Fibroblast of skin of right biceps (primary cell): ENCODE measurements at regions not wholly inside any gene's neighbourhood (a gene's known extent, or its start where the extent isn't known, plus 50 kb on each side); places are given as distances from the start of the nearest gene placed in this dataset.
A peak's percentile ranks its signal among the peaks of the same experiment; 100 is the strongest.
"Not testable (repeated sequence)": the region's sequence is repeated elsewhere in the genome, so short reads cannot be mapped to it uniquely, and the experiment has no call there.

Experiments
- DNase-seq: peaks from one replicate; pipeline ENCODE4 v3.0.0-alpha.2; 2013

DNA sequence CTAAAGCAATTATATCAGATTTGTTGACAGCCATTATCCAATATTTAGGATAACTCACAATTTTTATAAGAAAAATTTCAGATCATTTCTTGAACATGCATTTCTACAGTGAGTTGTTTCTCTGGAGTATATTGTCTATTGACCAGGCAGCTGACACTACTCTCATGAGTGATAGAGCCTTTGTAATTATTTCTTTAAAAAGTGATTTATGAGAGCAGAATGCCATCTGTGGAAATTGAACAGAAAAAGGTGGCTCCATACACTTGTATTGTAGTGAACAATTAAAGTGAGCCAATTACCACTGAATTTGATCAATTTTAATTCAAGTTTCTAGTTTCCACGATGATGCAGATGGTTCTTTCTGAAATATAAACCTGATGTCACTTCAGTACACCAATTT is 855.4 kb downstream of the TAF11L14 start:
- DNase-seq = no peak

DNA sequence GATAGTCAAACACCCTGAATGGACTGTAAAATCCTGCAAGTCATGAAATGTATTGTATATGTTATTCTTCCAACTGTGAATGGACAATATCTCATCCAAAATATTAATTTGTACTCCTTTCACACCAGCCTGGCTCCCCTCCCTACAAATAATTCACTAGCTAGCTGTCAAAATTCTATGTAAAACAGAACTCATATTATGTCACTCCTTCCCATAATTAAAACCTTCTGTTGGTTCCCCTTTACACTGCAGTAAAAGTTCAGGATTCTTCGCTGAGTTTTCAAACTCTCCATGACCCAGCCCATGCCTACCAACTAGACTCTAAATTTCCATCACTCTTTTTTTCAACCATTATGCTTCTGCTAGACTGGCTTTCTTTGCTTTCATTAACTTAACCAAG is 857.1 kb downstream of the TAF11L14 start:
- no peak for DNase-seq

DNA sequence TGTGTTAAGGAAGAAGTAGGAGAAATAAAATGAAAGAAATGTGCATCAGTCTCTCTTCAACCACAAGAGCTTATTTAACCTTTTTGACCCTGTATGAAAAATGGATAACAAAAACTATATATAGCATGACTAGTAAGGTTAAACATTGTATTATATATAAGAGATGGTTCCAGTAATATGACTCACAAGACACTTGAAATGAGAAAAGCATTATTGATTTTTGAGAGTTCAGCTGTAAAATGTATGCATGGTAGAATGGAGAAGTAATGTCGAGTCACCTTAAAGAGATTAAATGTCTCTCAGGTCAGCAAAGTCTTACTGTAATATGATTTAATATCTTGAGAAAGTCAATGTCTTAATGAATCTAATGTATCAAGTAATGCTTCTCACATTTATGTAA is 860.9 kb downstream of the TAF11L14 start:
- no peak for DNase-seq

DNA sequence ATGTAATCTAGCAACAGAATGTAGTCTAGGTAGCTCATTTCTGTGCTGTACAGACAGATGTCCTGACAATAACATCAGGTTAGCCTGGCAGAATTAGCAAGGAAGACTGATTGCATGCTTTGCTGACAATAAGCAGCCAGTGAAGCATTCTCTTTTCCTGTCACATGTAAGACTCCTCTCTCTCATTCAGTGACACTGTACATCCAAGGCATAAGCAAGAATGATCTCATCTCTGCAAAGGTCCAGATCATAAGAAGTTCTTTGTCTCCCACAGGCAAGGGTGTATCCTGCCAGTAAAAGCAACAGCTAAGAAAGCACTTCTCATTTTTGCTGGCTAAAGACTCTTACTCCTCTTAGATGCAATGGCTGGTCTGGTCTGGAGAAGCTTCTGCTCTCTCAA is 861.8 kb downstream of the TAF11L14 start:
- no peak for DNase-seq

DNA sequence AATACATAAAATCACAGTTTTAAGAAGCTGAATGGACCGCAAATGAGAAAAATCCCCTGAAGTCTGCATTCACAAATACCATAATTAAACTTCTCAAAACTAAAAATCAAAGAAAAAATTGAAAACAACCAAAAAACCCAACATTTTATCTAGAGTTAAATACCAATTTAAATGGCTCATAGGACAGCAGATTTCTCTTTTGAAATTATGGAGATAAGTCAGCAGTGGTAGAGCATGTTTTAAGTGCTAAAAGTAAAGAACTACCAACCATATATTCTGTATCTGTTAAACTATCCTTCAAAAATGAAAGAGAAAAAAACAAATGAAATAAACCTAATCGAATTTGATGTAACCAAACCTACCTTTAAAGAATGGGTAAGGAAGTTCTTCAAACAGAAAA is 862.8 kb downstream of the TAF11L14 start:
- DNase-seq = no peak

DNA sequence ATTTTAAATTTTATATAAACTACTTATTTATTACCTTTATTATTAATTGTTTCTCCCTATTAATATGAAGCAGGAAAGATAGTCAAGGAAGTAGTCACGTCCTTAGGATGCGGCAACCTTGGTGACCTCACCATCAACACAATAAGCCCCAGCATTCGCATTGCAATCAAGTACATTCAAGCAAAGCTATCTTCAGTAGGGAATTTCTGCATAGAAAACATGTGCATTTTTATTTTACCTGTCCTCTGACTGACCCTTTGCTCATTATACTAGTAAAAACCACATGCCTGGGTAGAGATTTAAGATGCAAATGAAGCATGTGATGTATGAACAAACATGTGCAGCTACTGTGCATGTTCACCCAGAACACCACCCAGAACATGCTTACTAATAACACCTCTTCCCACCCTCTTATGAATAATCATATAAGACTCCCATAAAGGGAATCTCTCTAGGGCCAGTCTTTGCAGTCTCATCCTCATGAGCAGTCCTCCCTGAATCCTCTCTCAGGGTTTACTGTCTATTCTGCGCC is 869.6 kb downstream of the TAF11L14 start:
- DNase-seq = no peak

DNA sequence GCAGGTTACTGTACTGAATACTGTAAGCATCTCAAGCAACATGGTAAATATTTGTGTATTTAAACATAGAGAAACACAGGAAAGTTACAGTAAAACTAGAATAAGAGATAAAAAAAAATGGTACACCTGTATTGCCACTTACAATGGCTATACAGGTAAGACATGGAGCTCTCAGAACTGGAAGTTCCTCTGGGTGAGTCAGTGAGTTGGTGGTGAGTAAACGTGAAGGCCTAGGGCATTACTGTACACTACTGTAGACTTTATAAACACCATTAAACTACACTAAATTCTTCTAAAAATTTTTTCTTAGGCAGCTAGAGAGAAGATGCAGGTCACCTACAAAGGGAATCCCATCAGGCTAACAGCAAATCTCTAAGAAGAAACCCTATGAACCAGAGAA is 872.9 kb downstream of the TAF11L14 start:
- no peak for DNase-seq

DNA sequence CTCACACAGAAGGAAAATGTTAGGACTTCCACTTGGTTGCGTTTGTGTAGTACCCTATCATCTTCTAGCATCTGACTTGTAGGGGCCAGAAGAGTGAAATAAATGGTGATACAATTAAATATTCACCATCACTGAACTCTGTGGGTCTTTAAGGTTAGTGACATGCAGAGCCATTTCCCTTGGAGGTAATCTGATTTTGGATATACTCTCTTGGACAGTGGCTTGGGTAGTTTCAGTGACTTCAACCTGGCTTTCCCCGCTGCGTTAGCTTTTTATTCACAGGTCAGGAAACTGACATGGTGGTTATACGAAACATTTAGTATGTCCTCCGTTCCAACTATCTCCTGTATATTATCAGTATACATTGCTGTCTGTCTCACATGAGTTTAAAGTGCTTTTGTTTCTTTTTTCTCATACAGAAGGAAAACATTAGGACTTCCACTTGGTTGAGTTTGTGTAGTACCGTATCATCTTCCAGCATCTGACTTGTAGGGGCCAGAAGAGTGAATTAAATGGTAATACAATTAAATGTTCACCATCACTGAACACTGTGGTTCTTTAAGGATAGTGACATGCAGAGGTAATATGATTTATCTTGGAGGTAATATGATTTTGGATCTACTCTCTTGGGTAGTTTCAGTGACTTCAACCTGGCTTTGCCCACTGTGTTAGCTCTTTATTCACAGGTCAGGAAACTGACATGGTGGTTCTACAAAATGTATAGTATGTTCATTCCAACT is 883.6 kb downstream of the TAF11L14 start:
- DNase-seq = no peak

DNA sequence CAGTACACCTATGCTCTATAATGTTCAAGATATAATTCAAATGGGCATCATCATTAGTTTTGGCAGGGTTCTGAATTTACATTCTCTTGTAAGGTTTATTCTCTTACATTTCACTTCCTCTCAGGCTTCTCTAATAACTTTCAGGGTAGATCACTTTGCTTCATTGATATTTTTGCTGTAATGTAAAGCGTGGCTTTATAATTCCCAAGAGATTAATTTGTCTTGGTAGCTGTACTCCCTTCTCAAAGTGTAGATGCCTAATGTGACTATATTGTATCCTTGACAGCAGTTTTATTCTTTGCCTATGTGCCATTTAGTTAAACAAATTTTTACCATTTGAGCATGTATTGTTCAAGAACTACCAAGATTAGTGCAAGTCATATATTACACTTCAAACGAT is 889.1 kb downstream of the TAF11L14 start:
- no peak for DNase-seq

DNA sequence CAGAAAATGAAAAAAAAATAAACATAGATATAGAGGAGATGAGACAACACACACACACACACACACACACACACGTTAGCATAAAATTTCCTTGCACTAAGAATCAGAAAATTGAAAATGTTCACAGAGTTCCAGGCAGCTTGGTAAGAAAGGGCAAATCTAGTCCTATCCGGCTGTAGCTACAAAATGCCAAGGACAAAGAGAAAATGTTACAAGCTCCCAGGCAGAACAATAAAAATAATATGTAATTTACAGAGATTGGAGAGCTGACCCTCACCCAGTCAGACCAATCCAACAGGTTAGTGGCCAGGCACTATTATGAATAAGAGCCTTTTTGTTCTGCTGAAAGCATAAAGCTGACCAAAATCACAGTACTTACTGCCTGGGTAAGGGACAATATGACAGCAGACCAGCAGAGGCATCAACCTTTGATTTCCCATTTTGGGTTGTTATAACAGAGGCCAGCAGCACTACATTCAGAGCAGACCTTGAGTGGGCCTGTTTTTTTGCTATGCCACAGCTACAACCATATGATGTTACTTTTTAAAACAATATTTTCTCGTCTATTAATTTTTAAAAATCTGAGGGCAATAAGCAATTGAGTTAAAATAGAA is 892.6 kb downstream of the TAF11L14 start:
- no peak for DNase-seq

DNA sequence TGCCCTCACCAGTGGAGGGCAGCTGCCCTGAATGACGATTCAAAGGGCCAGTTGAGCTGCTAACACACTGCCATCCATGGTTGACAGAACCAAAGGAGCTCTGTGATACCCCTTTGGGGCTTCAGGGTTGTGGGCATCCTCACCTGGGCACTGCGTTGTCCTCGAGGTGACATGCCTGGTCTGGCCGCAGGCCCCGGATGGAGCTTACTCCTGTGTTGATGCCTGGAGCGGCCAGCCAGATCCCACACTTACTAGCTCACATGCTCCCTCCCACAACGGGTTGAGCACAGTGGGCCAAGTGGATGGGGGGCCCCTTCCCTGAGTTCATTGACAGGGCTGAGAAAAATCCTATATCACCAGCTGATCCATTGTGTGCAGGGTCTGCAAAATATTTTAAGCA is 898.9 kb downstream of the TAF11L14 start:
- no peak for DNase-seq

DNA sequence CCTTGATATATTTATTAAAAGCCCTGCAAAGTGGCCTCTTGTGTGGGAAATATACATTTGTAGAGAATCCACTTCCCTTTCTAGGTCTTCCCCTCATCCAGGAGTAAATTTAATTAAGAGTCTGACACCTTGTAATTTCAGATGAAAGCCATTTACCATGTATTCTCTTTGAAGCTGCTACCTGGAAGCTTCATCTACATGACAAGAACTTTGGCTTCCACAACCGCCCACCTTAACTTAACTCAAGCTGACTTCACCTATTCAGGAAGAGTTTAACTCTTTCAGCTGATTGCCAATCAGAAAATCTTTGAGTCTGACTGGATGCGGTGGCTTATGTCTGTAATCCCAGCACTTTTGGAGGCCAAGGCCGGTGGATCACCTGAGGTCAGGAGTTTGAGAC is 899.9 kb downstream of the TAF11L14 start:
- no peak for DNase-seq

DNA sequence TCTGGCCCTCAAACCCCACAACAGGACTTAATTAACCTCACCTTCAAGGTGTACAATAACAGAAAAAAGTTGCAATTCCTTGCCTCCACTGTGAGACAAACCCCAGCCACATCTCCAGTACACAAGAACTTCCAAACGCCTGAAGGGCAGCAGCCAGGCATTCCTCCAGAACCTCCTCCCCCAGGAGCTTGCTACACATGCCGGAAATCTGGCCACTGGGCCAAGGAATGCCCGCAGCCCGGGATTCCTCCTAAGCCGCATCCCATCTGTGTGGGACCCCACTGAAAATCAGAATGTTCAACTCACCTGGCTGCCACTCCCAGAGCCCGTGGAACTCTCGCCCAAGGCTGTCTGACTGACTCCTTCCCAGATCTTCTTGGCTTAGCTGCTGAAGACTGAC is 901.5 kb downstream of the TAF11L14 start:
- not testable (repeated sequence) for DNase-seq

DNA sequence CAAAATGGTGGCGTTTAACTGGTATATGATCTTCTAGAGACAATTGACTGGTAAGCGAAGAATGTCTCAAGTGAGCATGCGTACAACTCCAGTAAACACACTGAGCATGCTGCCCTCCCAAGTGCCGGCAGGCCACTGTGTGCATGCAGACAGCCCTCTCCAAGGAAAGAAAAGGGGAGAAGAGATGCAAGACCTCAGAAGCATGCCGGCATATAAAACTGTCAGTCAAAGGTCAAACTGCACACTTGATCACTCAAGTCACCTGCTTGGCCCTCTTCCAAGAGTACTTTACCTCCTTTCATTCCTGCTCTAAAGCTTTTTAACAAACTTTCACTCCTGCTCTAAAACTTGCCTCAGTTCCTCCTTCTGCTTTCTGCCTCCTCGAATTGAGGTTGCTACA is 910.2 kb downstream of the TAF11L14 start:
- no peak for DNase-seq

DNA sequence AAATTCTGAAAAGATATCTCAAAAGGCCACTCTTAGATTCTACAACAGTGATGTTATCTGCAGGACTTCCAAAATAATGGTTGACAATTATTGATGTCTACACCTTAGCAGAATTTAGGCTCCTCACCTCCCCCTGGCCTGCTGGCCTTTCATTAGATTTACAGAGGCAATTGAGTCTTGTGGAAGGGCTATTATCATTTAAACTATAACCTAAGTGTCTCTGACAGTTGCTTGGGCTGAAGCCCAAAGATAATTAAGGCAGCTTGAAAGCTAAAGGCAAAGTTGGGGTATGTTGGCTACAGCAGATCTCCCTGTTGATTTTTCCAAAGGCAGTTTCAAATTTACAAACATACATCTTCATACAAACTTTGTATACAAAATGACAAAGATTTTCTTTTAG is 912.3 kb downstream of the TAF11L14 start:
- no peak for DNase-seq

DNA sequence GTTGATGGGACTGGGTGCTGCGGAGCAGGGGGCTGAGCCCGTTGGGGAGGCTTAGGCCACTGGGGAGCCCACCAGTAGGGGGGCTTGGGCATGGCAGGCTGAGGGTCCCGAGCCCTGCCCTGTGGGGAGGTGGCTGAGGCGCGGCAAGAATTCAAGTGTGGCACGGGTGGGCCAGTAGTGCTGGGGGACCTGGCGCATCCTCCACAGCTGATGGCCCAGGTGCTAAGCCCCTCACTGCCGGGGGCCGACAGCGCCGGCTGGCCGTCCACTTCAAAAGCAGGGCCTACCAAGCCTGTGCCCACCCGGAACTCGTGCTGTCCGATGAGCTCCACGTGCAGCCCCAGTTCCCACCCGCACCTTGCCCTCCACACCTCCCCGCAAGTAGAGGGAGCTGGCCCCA is 917.5 kb downstream of the TAF11L14 start:
- DNase-seq = no peak

DNA sequence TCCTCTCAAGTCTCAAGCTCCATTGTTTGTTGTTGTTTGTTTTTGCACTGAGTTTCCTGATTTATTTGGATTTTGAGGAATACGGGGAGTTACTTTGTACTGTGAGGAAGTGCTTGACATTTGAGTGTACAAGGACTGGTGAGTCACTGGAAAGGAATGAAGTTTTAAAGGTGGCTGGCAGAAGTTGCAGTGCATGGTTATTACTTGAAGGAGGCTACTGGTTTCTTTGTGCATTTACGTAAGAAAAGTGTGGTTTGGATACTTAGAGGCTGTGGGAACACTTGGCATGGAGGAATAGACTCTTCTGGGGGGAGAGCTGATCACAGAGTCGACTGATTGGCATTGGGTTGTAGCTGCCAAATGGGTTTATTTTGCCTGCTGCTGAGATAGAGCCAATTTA is 919.0 kb downstream of the TAF11L14 start:
- DNase-seq = peak; percentile 54

DNA sequence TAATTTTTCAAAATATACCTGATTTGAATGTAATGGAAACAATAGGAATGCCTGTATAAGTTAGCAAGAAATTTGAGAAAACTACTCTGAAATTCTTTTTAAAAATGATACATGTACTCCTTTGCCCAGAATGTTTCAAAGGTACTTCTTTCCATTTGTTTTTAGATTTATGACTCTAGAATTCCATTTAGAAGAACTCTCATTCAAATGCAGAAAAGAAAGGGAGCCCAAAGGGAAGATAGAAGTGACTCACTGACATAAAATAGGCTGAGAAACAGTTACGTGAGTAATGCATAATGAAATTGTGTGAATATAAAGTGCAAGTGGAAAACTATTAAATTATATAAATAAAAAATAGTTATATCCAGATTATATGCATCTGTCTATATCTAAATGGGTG is 926.3 kb downstream of the TAF11L14 start:
- no peak for DNase-seq

DNA sequence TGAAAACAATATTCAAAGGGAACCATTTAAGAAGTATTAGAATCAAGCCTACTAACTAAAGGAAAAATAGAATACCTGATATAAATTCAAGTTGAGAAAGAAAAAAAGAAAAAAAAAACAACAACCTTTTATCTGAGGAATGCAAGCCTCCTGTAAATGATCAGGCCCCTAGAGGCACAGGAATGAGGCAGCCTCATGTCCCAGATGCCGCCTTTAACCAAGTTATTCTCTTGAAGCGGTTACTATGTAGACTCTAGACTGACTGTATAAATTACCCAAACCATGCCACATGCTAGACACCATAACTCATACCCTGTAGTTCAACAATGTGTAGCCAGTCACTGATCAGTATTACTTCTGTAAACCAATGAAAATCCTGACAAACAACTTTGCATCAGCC is 929.6 kb downstream of the TAF11L14 start:
- no peak for DNase-seq

DNA sequence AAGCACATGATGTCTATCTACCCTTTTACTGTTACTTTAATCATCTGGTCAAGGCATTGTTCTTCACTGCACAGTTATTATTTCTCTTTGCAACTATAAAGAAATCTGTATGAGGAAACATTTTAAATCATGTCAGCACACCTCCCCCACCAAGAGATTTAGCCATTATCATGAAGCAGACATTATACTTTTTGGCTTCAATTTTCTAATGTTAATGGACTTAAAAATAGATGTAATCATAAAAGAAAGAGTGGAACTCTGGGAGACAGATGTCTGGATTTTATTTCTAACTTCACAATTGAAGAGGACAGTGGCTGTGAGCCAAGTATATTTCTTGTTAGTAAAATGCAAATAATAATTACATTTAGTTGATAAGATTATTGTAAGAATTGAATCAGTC is 932.4 kb downstream of the TAF11L14 start:
- no peak for DNase-seq

DNA sequence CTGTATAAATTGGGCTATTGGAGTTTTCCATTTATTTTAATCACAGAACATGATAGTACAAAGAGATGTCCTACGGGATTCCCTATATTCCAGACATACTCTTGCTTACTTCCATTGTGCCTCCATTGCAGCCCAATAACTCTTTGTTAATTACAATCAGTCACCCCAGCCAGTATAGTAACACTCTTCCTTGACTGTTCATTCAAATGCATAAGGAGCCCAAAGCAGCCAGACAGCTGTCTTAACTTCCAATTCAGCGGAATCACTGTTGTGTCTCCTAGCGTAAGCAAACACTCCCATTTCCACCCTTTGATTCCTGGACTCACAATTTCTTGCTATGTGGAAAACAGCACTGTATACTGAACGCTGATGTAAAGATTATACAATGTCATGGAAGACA is 942.3 kb downstream of the TAF11L14 start:
- no peak for DNase-seq

DNA sequence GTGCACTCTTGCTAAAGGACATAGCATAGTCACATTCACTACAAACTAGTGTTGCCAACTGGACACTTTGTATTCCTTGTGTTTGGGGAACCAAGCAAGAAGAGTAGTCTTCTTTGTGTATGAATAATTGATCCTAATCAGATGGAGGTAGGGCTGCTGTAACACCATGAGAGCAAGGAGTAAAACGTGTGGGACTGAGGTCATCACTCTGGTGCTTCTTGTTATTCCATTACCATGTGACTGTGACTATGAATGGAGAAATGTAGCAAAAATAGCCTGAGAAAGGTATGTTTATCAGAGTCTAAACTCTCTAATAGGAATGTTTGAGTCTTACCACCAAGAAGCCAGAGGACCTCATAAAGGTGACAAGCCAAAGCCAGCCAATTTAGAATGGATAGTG is 966.9 kb downstream of the TAF11L14 start:
- DNase-seq = no peak

DNA sequence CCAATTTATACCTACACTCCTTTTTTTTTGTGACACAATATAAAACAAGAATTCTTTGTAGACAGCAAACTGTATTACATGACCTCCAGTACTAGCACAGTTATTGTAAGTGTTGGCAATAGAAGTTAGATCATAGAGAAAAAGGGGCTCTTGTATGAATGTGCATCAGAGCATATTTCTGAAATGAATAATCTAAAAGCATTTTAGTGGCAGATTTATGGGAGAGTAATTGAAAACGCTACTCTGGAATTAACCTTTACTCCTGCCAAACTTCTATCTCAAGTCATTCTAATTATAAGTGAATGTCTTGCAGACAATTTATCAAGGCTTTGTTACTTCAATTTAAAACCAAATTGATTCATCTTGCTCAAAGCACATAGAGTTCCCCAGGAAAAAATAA is 968.1 kb downstream of the TAF11L14 start:
- no peak for DNase-seq

DNA sequence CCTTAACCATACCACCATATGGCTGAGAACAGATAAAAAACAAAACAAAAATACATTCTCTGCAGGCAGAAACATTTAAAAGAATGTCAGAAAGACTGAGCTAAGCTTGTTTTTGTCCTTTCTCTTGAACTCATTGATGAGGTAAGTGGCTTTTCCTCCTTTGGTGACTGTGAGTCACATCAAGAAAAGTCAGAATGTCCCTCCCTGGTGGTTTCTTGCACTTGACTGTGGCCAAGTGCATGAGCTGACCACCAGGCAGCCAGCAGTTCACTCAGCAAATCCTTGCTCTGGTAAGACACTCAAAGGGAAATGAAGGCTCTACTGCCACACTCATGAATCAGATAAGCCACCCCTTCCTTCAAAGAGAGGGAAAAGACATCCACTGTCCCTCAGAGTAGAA is 970.9 kb downstream of the TAF11L14 start:
- no peak for DNase-seq

DNA sequence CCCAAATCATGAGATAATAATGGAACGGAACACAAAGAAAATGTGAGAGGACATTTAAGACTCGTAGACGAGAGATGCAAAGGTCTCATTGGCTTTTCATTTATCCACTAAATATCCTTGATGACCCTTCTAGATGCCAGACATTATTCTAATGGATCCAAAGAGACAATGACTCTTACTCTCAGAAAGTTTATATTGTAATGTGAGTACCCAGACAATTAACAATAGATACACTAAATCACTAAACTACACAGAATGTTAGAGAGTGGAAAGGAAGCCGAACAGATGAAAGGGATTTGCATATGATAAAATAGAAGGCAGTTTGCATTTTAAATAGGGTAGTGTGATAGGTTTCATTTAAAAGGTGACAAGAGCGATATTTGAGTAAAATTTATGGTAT is 973.3 kb downstream of the TAF11L14 start:
- no peak for DNase-seq
